Keratinocyte (primary cell): ENCODE measurements at regions not wholly inside any gene's neighbourhood (a gene's known extent, or its start where the extent isn't known, plus 50 kb on each side); places are given as distances from the start of the nearest gene placed in this dataset.

ENCODE experiments used
- DNase-seq: peaks from one replicate; pipeline ENCODE4 v3.0.0-alpha.2; 2011; ENCODE audit warnings: low read depth, missing footprints, low spot score
- FAIRE-seq: peaks from 2 replicates; lab custom pipeline; 2011; peaks lifted over from hg19 to GRCh38; lab: Jason Lieb, UNC
- H2AFZ ChIP-seq: 2 replicates; pipeline ENCODE4 v1.6.0; 2012; ENCODE audit warnings: low read length, control low read depth, inconsistent platforms; ENCODE audit not compliant: control insufficient read depth
- H3K27ac ChIP-seq: 2 replicates; pipeline ENCODE4 v1.5.1; 2011; ENCODE audit warnings: low read length; ENCODE audit not compliant: control insufficient read depth, insufficient read depth
- H3K27me3 ChIP-seq: 3 replicates; pipeline ENCODE4 v1.6.0; 2011; ENCODE audit warnings: low read length; ENCODE audit not compliant: control insufficient read depth, insufficient read depth; ENCODE audit errors: extremely low read depth
- H3K36me3 ChIP-seq, 2 experiments: 2 replicates in 1 of 2; 3 replicates in 1 of 2; pipeline ENCODE4 v1.5.1; 2011; ENCODE audit warnings: low read length in 2 of 2, mild to moderate bottlenecking in 1 of 2; ENCODE audit not compliant: control insufficient read depth in 2 of 2, insufficient read depth in 2 of 2; ENCODE audit errors: extremely low read depth in 1 of 2
- H3K4me1 ChIP-seq: 3 replicates; pipeline ENCODE4 v1.5.1; 2011; ENCODE audit warnings: low read length; ENCODE audit not compliant: control insufficient read depth, insufficient read depth; ENCODE audit errors: extremely low read depth
- H3K4me2 ChIP-seq: 3 replicates; pipeline ENCODE4 v1.6.0; 2011; ENCODE audit warnings: low read depth, low read length; ENCODE audit not compliant: control insufficient read depth, insufficient read depth; ENCODE audit errors: extremely low read depth
- H3K4me3 ChIP-seq, 3 experiments: fragments of 200-600 bp in 1 of 3; sonication (generic) in 1 of 3; 2 replicates in 2 of 3; 3 replicates in 1 of 3; pipeline ENCODE4 v1.5.1; 2011 to 2016; ENCODE audit warnings: low read length in 3 of 3, mild to moderate bottlenecking in 3 of 3, control low read depth in 2 of 3, inconsistent platforms in 1 of 3, low read depth in 1 of 3, mixed read lengths in 1 of 3, mixed run types in 1 of 3, moderate library complexity in 1 of 3; ENCODE audit not compliant: control insufficient read depth in 2 of 3, insufficient read depth in 2 of 3; ENCODE audit errors: extremely low read depth in 1 of 3
- H3K79me2 ChIP-seq: 2 replicates; pipeline ENCODE4 v1.6.0; 2012; ENCODE audit warnings: low read length; ENCODE audit not compliant: control insufficient read depth, insufficient read depth
- H3K9ac ChIP-seq: 3 replicates; pipeline ENCODE4 v1.6.0; 2011; ENCODE audit warnings: low read length; ENCODE audit not compliant: control insufficient read depth, insufficient read depth; ENCODE audit errors: extremely low read depth
- H3K9me1 ChIP-seq: 3 replicates; pipeline ENCODE4 v1.6.0; 2011; ENCODE audit warnings: low read length; ENCODE audit not compliant: control insufficient read depth, insufficient read depth; ENCODE audit errors: extremely low read depth
- H3K9me3 ChIP-seq: 2 replicates; pipeline ENCODE4 v1.5.1; 2012; ENCODE audit warnings: low read depth, low read length; ENCODE audit not compliant: control insufficient read depth
- H4K20me1 ChIP-seq: 3 replicates; pipeline ENCODE4 v1.6.0; 2011; ENCODE audit warnings: low read length; ENCODE audit not compliant: control insufficient read depth, insufficient read depth; ENCODE audit errors: extremely low read depth
- EZH2 ChIP-seq: IDR thresholded peaks from one replicate; pipeline ENCODE4 v1.6.1; 2012; ENCODE audit warnings: inconsistent platforms, mild to moderate bottlenecking, low read length, moderate library complexity
- dilution Hi-C: fragments of 300-500 bp; cut with MboI; formaldehyde crosslinking; loops from one replicate; pipeline ENCODE4 v1.7.0; 2020; ENCODE audit warnings: low sequenced_read_pairs; ENCODE audit not compliant: extremely low pct_ligation_motif_present
- TF ChIP-seq, protein P1 (sequence below), 3 experiments: IDR thresholded peaks in 1 of 3; conservative IDR thresholded peaks in 1 of 3; optimal IDR thresholded peaks in 1 of 3; 2 replicates in 2 of 3; 3 replicates in 1 of 3; pipeline versions ENCODE3 to v1.5.1; 2011; ENCODE audit warnings: low read length in 3 of 3, mild to moderate bottlenecking in 3 of 3, moderate library complexity in 2 of 3, control low read depth in 1 of 3, inconsistent platforms in 1 of 3; ENCODE audit not compliant: insufficient read depth in 2 of 3; ENCODE audit errors: extremely low read depth in 1 of 3

DNA sequence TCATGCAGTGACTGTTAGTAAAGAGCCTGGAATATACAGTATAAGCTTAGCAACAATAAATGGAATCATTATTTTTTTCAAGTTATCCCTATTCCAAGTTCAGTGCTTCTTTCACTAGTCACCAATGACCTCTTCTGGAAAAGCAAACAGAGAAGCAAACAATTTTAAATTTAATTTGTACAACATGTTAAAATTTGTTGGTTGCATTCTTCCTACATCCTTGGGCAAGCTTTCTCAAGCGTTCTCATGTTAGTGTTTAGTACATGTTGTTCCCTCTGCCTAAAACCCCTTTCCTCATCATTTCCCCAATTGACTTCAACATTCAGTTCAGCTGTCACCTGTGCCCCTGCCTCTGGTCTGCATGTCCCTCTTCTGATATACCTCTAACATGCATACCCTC is 123.4 kb downstream of the SEC61B start:
- no peaks in the 10 kb centered on the region for H3K9me3 ChIP-seq
- H3K36me3 ChIP-seq = no peaks in the 10 kb centered on the region
- DNase-seq (no peak), FAIRE-seq (no peak)
- TF ChIP-seq, protein P1, sequence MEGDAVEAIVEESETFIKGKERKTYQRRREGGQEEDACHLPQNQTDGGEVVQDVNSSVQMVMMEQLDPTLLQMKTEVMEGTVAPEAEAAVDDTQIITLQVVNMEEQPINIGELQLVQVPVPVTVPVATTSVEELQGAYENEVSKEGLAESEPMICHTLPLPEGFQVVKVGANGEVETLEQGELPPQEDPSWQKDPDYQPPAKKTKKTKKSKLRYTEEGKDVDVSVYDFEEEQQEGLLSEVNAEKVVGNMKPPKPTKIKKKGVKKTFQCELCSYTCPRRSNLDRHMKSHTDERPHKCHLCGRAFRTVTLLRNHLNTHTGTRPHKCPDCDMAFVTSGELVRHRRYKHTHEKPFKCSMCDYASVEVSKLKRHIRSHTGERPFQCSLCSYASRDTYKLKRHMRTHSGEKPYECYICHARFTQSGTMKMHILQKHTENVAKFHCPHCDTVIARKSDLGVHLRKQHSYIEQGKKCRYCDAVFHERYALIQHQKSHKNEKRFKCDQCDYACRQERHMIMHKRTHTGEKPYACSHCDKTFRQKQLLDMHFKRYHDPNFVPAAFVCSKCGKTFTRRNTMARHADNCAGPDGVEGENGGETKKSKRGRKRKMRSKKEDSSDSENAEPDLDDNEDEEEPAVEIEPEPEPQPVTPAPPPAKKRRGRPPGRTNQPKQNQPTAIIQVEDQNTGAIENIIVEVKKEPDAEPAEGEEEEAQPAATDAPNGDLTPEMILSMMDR (optimal IDR thresholded peaks at IDR 0.05 in 1 of 3, IDR thresholded peaks at IDR 0.05 in 1 of 3, conservative IDR thresholded peaks at IDR 0.05 in 1 of 3; ENCODE audit: extremely low read depth in 1 of 3, insufficient read depth in 2 of 3, low read length in 3 of 3) = no peak
- no peak for TF ChIP-seq EZH2
- no peaks in the 10 kb centered on the region for H3K79me2 ChIP-seq
- H3K9me1 ChIP-seq = no peaks in the 10 kb centered on the region
- no peak overlapping the region for H3K27ac ChIP-seq
- no peaks in the 10 kb centered on the region for H4K20me1 ChIP-seq
- H2AFZ ChIP-seq = no peak overlapping the region
- no peaks in the 10 kb centered on the region for H3K4me1 ChIP-seq
- H3K4me2 ChIP-seq = no peak overlapping the region
- H3K9ac ChIP-seq = no peak overlapping the region
- no peaks in the 10 kb centered on the region for H3K27me3 ChIP-seq
- dilution Hi-C loops = no loop called here
- H3K4me3 ChIP-seq = no peak overlapping the region

DNA sequence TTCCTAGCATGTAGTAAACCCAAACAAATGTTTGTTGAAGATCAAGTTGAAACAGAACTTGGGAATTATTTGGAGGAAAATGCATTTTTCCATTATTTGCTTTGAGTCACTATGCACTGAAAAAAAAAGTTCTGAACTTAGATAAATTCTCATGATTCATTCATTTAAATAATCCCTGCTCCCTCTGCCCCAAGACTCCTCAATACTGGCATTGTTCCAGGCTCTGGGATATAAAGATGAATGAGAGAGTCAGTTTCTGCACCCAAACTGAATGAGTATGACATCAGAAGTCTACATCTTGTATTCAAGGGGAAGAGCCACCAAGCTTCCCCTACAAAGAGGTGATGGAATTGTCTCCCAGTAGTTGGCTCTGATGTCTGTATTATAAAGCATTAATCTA is 123.9 kb downstream of the SEC61B start:
- no peak overlapping the region for H2AFZ ChIP-seq
- no peak overlapping the region for H3K4me3 ChIP-seq
- H3K4me1 ChIP-seq = no peaks in the 10 kb centered on the region
- no peak overlapping the region for H3K27ac ChIP-seq
- no peak for DNase-seq
- no peaks in the 10 kb centered on the region for H3K79me2 ChIP-seq
- no peaks in the 10 kb centered on the region for H3K36me3 ChIP-seq
- H3K9me1 ChIP-seq = no peaks in the 10 kb centered on the region
- no peaks in the 10 kb centered on the region for H3K9me3 ChIP-seq
- H3K4me2 ChIP-seq = no peak overlapping the region
- no peaks in the 10 kb centered on the region for H4K20me1 ChIP-seq
- no peak for FAIRE-seq
- no peak overlapping the region for H3K9ac ChIP-seq
- TF ChIP-seq, protein P1 (optimal IDR thresholded peaks at IDR 0.05 in 1 of 3, IDR thresholded peaks at IDR 0.05 in 1 of 3, conservative IDR thresholded peaks at IDR 0.05 in 1 of 3; ENCODE audit: extremely low read depth in 1 of 3, insufficient read depth in 2 of 3, low read length in 3 of 3) = no peak
- no peak for TF ChIP-seq EZH2
- dilution Hi-C loops = no loop called here
- H3K27me3 ChIP-seq = no peaks in the 10 kb centered on the region
